IPS DF 6.9 (cell line): ENCODE measurements at regions not wholly inside any gene's neighbourhood (a gene's known extent, or its start where the extent isn't known, plus 50 kb on each side); places are given as distances from the start of the nearest gene placed in this dataset.
"Not testable (repeated sequence)": the region's sequence is repeated elsewhere in the genome, so short reads cannot be mapped to it uniquely, and the experiment has no call there.

Experiments
- DNase-seq: peaks from one replicate; pipeline ENCODE4 v3.0.0-alpha.2; 2013; ENCODE audit warnings: low read depth, low spot score
- H3K27ac ChIP-seq: one replicate; pipeline ENCODE4 v1.5.1; 2013; ENCODE audit warnings: low read length, control low read depth
- H3K27me3 ChIP-seq: 2 replicates; pipeline ENCODE4 v1.6.1; 2013; ENCODE audit warnings: mild to moderate bottlenecking, low read length; ENCODE audit not compliant: control insufficient read depth, insufficient read depth
- H3K36me3 ChIP-seq: 2 replicates; pipeline ENCODE4 v1.6.1; 2013; ENCODE audit warnings: low read length; ENCODE audit not compliant: control insufficient read depth, insufficient read depth
- H3K4me1 ChIP-seq: 2 replicates; pipeline ENCODE4 v1.6.1; 2013; ENCODE audit warnings: low read length; ENCODE audit not compliant: control insufficient read depth, insufficient read depth
- H3K4me3 ChIP-seq: 2 replicates; pipeline ENCODE4 v1.5.1; 2013; ENCODE audit warnings: mild to moderate bottlenecking, low read length
- H3K9me3 ChIP-seq: 2 replicates; pipeline ENCODE4 v1.6.1; 2013; ENCODE audit warnings: low read length, inconsistent platforms; ENCODE audit not compliant: control insufficient read depth, insufficient read depth
- WGBS: extraction: QIAGEN DNeasy Blood & Tissue Kit; methylation state at CpG from one replicate; pipeline ENCODE4 v1.1.7; 2013; ENCODE audit warnings: mixed read lengths, missing lambda C conversion rate; ENCODE audit not compliant: insufficient read length, insufficient coverage; 5-methylcytosine and 5-hydroxymethylcytosine counted together

GRCh38 chr9:41273549-41274267, 84.6 kb upstream of the ZNG1F start:
- H3K4me3 ChIP-seq = peak overlapping the region; percentile 22; the same call in 1 of the 2 replicates
- DNase-seq, H3K27me3 ChIP-seq, H3K36me3 ChIP-seq, H3K9me3 ChIP-seq, H3K27ac ChIP-seq, H3K4me1 ChIP-seq: not testable (repeated sequence)
- WGBS = no CpG with 5 or more reads among the region's 59 CpGs

DNA sequence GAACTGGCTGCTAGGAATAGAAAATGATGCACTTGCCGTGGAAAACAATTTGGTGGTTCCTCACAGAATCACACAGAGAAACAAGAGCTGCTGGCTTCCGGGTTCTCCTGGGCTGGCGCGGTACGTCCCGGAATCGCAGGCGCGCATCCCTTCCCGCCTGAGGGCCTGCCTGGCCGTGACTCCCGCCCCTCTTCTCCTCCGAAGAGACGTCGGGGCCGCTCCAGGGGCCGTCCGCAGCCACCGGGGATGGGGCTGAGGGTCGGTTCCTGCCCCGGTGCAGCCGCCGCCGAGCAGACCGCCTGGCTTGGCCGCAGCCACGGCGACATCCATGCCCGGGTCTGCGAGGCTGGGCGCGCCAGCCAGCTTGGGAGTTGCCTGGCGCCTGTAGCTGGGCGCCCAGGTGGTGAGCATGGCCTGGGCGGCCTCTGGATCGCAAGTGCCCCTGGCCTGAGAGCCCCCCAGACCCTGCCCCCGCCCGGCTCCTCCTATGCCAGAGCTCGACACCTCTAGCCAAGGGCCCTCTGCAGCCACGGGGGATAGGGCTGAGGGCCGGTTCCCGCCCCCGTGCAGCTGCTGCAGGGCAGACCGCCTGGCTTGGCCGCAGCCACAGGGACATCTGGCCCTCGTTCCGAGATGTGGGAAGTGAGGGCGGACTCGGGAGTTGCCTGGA, 83.9 kb upstream of the ZNG1F start:
- H3K4me3 ChIP-seq, H3K27ac ChIP-seq: not testable (repeated sequence)

GRCh38 chr9:41270992-41271391, 81.9 kb upstream of the ZNG1F start:
- not testable (repeated sequence) for H3K27me3 ChIP-seq, DNase-seq, H3K4me1 ChIP-seq, H3K27ac ChIP-seq, H3K9me3 ChIP-seq, H3K36me3 ChIP-seq, H3K4me3 ChIP-seq
- WGBS = no CpG with 5 or more reads among the region's 1 CpG

More for the DNA sequence above, 83.9 kb upstream of the ZNG1F start:
- not testable (repeated sequence) for H3K36me3 ChIP-seq, DNase-seq, H3K9me3 ChIP-seq, H3K27me3 ChIP-seq, H3K4me1 ChIP-seq
- WGBS = no CpG with 5 or more reads among the region's 49 CpGs

- not testable (repeated sequence) for DNase-seq, H3K36me3 ChIP-seq, H3K27ac ChIP-seq, H3K4me1 ChIP-seq, H3K4me3 ChIP-seq, H3K27me3 ChIP-seq, H3K9me3 ChIP-seq
- WGBS = no CpG with 5 or more reads among the region's 14 CpGs
Observed at GRCh38 chr9:41269471-41269870, 80.4 kb upstream of the ZNG1F start.

GRCh38 chr9:41269054-41269453, 79.9 kb upstream of the ZNG1F start:
- not testable (repeated sequence) for H3K4me1 ChIP-seq, H3K36me3 ChIP-seq, H3K4me3 ChIP-seq, H3K27me3 ChIP-seq, H3K9me3 ChIP-seq, DNase-seq, H3K27ac ChIP-seq
- WGBS = no CpG with 5 or more reads among the region's 18 CpGs

- no CpG with 5 or more reads among the region's 25 CpGs for WGBS
- H3K4me3 ChIP-seq, H3K27me3 ChIP-seq, H3K4me1 ChIP-seq, H3K36me3 ChIP-seq, DNase-seq, H3K9me3 ChIP-seq, H3K27ac ChIP-seq: not testable (repeated sequence)
Observed at GRCh38 chr9:41266602-41267001, 77.5 kb upstream of the ZNG1F start.

DNA sequence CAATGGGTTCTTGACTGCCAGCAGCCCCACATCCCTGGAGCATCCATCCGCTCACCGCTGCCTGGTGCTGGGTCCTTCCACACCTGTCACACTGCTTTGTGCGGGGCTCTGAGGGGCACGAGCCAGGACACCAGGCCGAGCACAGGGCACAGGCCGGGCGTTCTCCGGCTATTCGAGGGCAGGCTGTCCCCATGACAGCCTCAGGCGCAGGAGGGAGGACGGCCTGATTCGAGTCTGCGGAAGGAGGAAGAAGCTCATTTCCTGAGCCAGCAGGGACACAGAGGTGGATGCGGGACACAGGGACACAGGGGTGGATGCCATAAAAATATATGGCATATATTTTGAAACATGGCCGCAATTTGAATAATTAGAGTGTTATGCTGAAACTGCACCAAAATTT, 76.9 kb upstream of the ZNG1F start:
- not testable (repeated sequence) for H3K4me3 ChIP-seq, DNase-seq, H3K27ac ChIP-seq, H3K4me1 ChIP-seq, H3K36me3 ChIP-seq, H3K27me3 ChIP-seq, H3K9me3 ChIP-seq
- no CpG with 5 or more reads among the region's 15 CpGs for whole genome bisulfite sequencing

DNA sequence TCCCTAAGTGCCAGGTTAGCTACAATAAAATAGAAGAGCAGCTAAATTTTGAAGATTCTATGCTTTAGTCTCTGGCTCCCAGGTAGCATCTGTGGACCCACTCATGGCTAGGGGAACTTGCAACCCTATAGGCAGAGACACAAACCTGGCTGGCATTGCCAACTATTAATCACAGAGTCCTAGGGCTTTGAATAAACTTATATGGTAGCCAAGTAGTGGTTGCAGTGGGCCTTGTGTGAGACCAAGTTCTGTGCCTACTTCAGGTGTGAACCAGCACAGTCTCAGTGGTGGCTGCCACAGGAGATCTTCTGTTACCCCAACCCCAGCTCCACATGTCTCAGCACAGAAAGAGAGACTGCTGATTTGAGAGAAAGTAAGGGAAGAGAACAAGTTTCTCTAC, 62.9 kb upstream of the ZNG1F start:
- not testable (repeated sequence) for DNase-seq, H3K27ac ChIP-seq, H3K36me3 ChIP-seq, H3K4me1 ChIP-seq, H3K4me3 ChIP-seq, H3K27me3 ChIP-seq, H3K9me3 ChIP-seq

- not testable (repeated sequence) for H3K9me3 ChIP-seq, H3K4me1 ChIP-seq, H3K27ac ChIP-seq, H3K4me3 ChIP-seq, DNase-seq, H3K36me3 ChIP-seq, H3K27me3 ChIP-seq
- WGBS = no CpG with 5 or more reads among the region's 3 CpGs
Observed at GRCh38 chr9:41251101-41251500, 62.0 kb upstream of the ZNG1F start.

GRCh38 chr9:41246702-41247101, 57.6 kb upstream of the ZNG1F start:
- not testable (repeated sequence) for H3K9me3 ChIP-seq, H3K4me3 ChIP-seq, DNase-seq, H3K4me1 ChIP-seq, H3K27me3 ChIP-seq, H3K36me3 ChIP-seq, H3K27ac ChIP-seq
- no CpG with 5 or more reads among the region's 4 CpGs for WGBS
